NCI-H446 treated with DMSO at 0.1 percent for 48 hours (cell line): ENCODE measurements at regions not wholly inside any gene's neighbourhood (a gene's known extent, or its start where the extent isn't known, plus 50 kb on each side); places are given as distances from the start of the nearest gene placed in this dataset.

ENCODE experiments used
- DNase-seq: peaks from one replicate; lab custom pipeline; 2025; lab: John Stamatoyannopoulos, UW

- no peak for DNase-seq
Observed at GRCh38 chr20:48015141-48015910, 230.0 kb upstream of the SULF2 start.

DNA sequence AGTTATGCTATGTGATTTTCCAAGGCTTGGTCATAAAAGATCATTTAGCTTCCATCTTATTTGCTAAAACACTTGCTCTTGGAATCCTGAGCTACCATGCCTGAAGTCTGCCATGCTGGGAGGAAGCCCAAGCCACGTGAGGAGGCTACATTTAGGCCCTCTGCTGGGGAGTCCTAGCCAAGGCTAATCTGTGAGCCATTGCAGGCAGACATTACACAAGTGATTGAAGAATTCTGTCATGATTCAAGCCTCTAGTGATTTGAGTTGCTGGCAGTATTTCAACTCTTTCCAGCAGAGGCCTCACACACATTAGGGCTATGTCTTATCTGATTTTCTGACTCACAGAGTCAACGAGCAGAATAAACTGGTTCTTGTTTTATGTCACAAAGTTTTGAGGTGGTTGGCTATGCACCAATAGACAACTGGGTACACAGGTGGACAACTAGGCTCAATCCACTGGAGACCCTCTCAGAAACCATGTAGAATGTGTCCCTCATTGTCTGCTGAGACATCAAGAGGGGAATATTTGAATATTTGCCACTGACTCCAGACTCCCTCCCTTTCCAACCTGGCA is 227.2 kb upstream of the SULF2 start:
- peak; percentile 21 for DNase-seq

- DNase-seq, result no peak
Observed at GRCh38 chr20:48011025-48011424, 225.7 kb upstream of the SULF2 start.

- DNase-seq, result no peak
Observed at GRCh38 chr20:48010623-48011022, 225.3 kb upstream of the SULF2 start.

DNA sequence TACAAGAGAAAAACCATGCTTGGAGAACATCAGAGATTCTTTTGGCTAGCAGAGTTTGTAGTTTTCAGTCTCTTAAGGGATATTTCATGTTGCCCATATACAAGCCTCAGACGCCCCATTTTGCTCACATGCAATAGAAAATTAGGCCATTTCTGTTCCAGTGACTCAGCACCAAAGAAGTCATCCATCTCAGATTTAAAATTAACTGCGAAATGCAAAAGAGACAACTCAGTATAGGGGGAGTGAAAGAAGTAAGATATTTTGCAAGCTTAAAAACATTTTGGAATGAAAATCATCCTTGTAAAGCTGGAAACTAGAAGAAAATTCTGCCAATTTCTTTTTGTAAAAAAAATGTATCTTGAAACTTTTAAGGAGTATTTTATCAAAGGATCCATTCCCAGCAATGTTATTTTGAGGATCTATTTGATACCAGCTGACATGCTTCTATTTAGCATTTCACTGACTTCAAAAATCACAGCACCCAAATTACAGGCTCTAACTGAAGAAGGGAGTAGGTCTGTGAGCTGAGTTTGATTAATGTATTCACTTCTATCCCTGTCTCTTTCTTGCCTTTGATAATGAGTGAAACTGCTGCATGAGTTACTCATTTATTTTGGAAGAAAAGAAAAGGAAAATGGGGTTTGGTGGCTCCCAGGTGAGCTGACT is 223.7 kb upstream of the SULF2 start:
- DNase-seq, result no peak

GRCh38 chr20:48007351-48007750 is 222.1 kb upstream of the SULF2 start:
- no peak for DNase-seq

- no peak for DNase-seq
Observed at GRCh38 chr20:48006036-48006833, 221.0 kb upstream of the SULF2 start.

- DNase-seq, result no peak
Observed at GRCh38 chr20:48003021-48003420, 217.7 kb upstream of the SULF2 start.

DNA sequence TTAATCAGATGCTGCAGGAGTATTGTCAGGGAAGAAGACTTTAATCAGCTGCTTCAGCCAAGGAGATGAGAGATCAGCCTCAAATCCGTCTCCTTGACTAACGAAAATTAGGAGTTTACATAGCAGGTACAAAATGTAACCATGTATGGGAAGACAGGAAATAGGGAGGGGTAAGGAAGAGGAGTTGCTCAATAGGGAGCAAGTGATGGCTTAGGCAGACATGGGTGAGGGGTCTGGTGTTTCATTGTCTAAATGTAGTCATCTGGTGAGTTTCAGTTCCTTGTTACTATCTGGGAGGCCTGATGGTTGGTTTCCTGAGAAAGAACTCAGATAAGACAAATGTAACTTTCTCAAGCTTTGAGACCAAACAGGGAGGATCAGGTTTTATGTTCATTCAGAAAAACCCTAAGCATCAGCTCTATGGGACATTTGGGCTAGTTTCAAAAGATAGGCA is 217.3 kb upstream of the SULF2 start:
- DNase-seq, result no peak

DNA sequence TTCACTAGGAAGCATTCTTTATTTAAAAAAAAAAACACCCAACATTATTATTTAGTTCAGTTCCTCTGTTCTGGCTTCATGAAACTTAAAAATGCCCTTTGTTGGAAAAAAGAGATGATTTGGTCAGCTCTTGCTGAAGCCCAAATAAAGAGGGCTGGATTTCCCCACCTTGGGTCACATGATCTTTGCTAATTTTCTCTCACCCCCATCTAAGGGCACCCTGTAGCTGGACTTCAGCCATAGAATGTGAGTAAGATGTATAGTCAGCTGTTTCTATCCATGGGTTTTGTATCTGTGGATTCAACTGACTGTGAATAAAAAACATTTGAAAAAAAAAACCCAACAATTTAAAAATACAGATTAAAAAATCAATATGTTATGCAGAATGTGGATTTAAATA is 213.9 kb upstream of the SULF2 start:
- no peak for DNase-seq

- DNase-seq, result no peak
Observed at GRCh38 chr20:47998736-47999135, 213.5 kb upstream of the SULF2 start.

DNA sequence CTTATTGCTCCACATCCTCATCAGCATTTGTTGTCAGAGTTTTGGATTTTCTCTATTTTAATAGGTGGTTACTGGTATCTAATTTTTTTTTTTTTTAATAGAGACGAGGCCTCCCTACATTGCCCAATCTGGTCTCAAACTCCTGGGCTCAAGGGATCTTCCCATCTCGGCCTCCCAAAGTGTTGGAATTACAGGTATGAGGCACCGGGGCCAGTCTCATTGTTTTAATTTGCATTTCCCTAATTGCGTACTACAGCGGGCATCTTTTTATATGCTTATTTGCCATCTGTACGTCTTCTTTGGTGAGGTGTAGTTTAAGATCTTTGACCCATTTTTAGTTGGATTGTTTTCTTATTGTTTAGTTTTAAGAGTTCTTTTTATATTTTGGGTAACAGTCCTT is 210.4 kb upstream of the SULF2 start:
- DNase-seq, result no peak

- DNase-seq, result no peak
Observed at GRCh38 chr20:47993817-47994216, 208.5 kb upstream of the SULF2 start.

GRCh38 chr20:47993035-47993755 is 207.9 kb upstream of the SULF2 start:
- no peak for DNase-seq

DNA sequence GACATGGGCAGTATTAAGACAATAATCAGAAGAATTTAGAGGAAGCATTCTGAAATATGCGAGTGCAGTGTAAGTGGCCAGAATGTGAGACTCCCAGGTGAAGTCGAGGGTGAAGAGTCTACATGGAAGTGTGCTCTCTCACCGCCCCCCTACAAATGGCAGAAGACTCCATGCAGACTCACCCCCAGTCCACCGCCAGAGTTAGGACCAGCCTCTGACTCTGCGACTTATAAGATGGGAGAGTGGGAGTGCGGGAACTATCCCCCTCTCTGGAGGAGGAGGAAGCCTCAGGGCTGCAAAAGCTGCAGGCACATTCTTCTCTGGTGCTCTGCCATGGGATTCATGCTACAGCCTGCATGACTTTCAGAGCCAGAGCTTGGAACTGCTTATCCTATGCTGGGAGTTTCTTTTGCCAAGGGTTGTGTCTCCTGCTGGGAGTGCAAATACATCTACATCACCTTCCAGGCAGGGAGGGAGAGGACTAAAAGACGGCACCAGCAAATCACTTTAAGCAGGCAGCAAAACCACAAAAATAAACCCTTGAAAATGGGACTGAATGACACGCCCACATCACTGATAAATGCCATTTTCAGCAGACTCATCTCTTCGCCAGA is 206.7 kb upstream of the SULF2 start:
- peak; percentile 94 for DNase-seq

DNA sequence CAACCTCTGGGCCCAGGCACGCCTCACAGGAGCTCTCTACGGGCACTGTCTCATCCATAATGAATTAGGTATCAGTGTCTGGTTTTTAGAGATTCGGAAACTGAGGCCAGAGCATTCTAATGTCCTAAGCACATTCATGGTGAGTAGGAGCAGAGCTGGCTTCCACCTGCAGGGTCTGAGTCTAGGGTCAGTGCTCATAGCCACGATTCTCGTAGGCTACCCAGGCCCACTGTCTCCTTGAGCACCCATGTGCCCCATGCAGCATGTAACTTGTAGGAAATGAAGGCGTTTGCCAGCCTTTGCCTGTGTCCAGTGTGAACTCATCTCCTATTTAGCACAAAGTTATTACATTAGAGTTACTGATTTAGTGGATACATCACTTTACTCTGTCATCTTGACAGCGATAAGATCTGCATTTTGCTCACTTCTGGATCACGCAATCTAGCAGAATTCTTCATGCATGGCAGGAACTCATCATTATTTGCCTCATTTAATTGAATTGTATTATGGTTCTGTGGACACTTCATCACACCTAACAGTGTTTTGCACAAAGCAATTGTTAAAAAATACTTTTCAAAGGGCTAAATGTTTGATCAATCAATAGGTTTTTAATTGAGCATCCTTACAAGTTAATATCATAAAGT is 205.3 kb upstream of the SULF2 start:
- no peak for DNase-seq

DNA sequence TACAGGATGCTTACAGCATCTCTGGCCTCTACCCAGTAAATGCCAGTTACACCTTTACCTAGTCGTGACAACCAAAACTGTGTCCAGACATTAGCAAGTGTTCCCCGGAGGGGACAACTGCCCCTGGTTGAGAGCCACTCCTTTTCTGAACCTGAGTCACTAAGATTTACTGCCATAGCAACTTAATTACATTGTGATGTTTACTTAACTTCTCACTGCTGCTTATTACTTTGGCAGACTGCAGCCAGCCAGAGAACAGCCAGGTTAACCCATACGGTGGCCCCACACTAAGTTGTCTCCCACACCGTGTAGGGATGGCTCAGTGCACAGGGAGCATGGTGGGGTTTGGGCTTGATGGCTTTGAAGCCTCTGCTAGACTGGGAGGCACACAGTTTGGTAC is 204.7 kb upstream of the SULF2 start:
- DNase-seq, result no peak

DNA sequence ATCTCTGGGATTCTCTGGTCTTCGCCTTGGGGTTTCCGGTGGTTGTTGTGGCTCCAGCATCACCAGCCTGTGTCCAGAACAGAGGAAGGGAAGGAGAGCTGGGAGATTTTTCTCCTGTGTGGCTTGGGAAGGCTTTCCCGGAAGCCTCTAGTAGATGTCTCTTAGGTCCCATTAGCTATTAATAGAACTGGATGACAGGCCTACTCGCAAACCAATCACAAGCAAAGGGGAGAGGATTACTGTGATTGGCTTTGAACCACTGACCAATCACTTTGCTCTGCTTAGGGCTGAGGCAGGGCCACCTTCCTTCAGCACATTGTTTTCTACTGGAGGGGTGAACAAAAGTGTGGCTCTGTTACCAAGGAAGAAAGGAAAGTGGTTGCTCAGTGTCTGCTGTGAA is 203.4 kb upstream of the SULF2 start:
- no peak for DNase-seq

DNA sequence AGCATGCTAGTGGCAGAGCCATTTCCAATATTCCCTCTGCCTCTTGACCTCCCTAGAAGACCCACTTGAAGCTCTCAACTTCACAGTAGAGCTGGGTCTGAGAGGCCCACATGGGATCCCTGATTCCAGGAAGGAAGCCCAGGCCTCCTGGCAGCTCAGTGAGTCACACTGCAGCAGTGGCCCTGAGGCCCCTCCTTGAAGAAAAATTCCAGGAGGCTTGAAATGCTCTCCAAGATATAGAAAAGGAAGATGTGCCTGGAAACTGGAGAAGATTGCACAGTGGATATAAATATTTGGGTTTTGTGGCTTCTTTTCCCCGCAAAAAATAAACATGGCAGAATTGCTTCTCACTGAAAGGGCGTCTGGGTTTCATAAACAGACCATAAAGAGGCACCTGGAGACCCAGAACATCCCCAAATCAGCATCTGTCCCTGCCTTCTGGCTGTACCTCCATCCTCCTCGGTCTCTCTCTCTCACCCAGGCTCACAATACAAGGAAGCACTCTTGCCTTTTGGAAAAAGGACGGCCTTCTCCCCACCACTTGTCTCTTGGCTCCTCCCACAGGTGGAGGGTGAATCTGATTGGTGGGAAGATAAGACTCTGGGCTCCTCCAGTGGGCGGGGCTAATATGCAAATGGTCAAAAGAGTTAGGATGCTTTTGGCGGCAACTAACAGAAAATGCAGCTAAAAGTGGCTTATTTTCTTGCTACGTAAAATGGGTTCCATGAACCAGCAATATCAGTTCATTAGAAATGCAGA is 200.0 kb upstream of the SULF2 start:
- no peak for DNase-seq

DNA sequence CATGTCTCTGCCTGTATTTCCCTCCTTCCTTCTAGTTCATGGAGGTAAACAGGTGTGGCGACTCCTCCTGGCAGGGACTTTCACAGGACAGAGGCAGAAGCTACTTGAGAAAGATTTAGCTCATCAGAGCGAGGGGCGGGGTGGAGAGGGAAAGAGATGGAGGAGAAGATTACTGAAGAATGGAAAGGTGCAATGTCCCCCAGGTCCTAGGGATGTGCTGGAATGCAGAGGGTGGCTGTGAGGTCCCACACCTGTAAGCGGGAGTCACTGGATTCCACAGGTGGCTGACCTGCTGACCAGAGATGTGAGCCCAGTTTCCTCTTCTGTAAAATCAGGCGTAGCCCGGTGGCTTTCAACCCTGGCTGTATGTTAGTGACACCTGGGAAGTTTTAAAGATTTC is 199.2 kb upstream of the SULF2 start:
- DNase-seq, result no peak
